ENCODE measurements at regions not wholly inside any gene's neighbourhood (a gene's known extent, or its start where the extent isn't known, plus 50 kb on each side); places are given as distances from the start of the nearest gene placed in this dataset.

GRCh38 chr14:26709019-26709418 lies 111.2 kb upstream of the NOVA1 start:
- H3K27me3 ChIP-seq (ENCODE audit: insufficient read depth, low read length): no peaks in the 10 kb centered on the region
- Mint-ChIP-seq H3K36me3 (ENCODE audit: low read depth, unreplicated experiment) (no peaks in the 10 kb centered on the region), H3K4me3 (ENCODE audit: unreplicated experiment) (no peak overlapping the region), H3K4me1 (ENCODE audit: low read depth, unreplicated experiment) (peaks cover 4% of the 10 kb centered on the region), H3K27me3 (ENCODE audit: low read depth, unreplicated experiment) (no peaks in the 10 kb centered on the region), H3K27ac (ENCODE audit: unreplicated experiment) (no peak overlapping the region), H3K9me3 (ENCODE audit: unreplicated experiment) (no peaks in the 10 kb centered on the region)
- no peaks in the 10 kb centered on the region for H4K20me1 ChIP-seq (ENCODE audit: insufficient read depth, low read length)
- FAIRE-seq: no peak
- H2AFZ ChIP-seq (ENCODE audit: low read depth, low read length): no peak overlapping the region
- no peak overlapping the region for H3K9ac ChIP-seq (ENCODE audit: low read length)
- no peak overlapping the region for H3K4me3 ChIP-seq (ENCODE audit: insufficient read depth, low read depth, low read length)
- H3K4me1 ChIP-seq (ENCODE audit: insufficient read depth, low read length): no peaks in the 10 kb centered on the region
- no peaks in the 10 kb centered on the region for H3K79me2 ChIP-seq (ENCODE audit: insufficient read depth, low read length)
- TF ChIP-seq EZH2 (IDR thresholded peaks at IDR 0.05; ENCODE audit: insufficient read depth, low read length) (no peak), CTCF (IDR thresholded peaks at IDR 0.05; ENCODE audit: insufficient read depth, low read depth, low read length) (no peak)
- no peaks in the 10 kb centered on the region for H3K36me3 ChIP-seq (ENCODE audit: insufficient read depth, low read length)
- H3K27ac ChIP-seq (ENCODE audit: low read depth, low read length): no peak overlapping the region
- DNase-seq (ENCODE audit: low read depth): peak; percentile 63
- peak overlapping the region; percentile 23 for H3K4me2 ChIP-seq (ENCODE audit: low read length)
- H3K9me3 ChIP-seq (ENCODE audit: insufficient read depth, low read depth, low read length): no peaks in the 10 kb centered on the region

DNA sequence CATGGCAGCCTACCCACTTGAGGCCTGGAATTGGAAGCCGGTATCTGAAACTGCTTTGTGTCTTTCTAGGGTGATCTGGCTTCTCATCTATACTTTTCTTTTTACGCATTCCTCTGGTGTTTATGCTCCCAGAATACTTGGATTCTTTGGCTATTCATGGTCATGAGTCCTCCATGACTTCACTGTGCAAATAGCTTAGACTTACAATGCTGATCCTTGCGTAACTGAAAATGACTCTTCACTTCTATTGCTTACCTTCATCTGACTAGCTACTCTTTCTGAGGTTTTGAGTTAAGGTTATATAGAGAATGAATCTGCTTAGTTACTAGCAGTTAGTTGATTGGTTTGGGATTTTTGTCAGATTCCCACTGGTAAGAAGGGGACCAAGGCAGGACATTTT lies 121.7 kb upstream of the NOVA1 start:
- no peaks in the 10 kb centered on the region for H4K20me1 ChIP-seq (ENCODE audit: insufficient read depth, low read length)
- no peak overlapping the region for H3K9ac ChIP-seq (ENCODE audit: low read length)
- no peak overlapping the region for H2AFZ ChIP-seq (ENCODE audit: low read depth, low read length)
- no peaks in the 10 kb centered on the region for H3K79me2 ChIP-seq (ENCODE audit: insufficient read depth, low read length)
- H3K27ac ChIP-seq (ENCODE audit: low read depth, low read length): peak overlapping the region; percentile 32
- no peaks in the 10 kb centered on the region for H3K27me3 ChIP-seq (ENCODE audit: insufficient read depth, low read length)
- FAIRE-seq: no peak
- peaks cover 6% of the 10 kb centered on the region for H3K4me1 Mint-ChIP-seq (ENCODE audit: low read depth, unreplicated experiment)
- peak; percentile 78 for DNase-seq (ENCODE audit: low read depth)
- H3K9me3 Mint-ChIP-seq (ENCODE audit: unreplicated experiment): no peaks in the 10 kb centered on the region
- no peaks in the 10 kb centered on the region for H3K36me3 ChIP-seq (ENCODE audit: insufficient read depth, low read length)
- H3K4me2 ChIP-seq (ENCODE audit: low read length): no peak overlapping the region
- H3K36me3 Mint-ChIP-seq (ENCODE audit: low read depth, unreplicated experiment): no peaks in the 10 kb centered on the region
- no peak overlapping the region for H3K4me3 Mint-ChIP-seq (ENCODE audit: unreplicated experiment)
- H3K9me3 ChIP-seq (ENCODE audit: insufficient read depth, low read depth, low read length): no peaks in the 10 kb centered on the region
- no peak overlapping the region for H3K4me3 ChIP-seq (ENCODE audit: insufficient read depth, low read depth, low read length)
- TF ChIP-seq CTCF (IDR thresholded peaks at IDR 0.05; ENCODE audit: insufficient read depth, low read depth, low read length) (no peak), EZH2 (IDR thresholded peaks at IDR 0.05; ENCODE audit: insufficient read depth, low read length) (no peak)
- H3K27me3 Mint-ChIP-seq (ENCODE audit: low read depth, unreplicated experiment): peaks cover 3% of the 10 kb centered on the region
- H3K27ac Mint-ChIP-seq (ENCODE audit: unreplicated experiment): peak overlapping the region; percentile 75
- no peaks in the 10 kb centered on the region for H3K4me1 ChIP-seq (ENCODE audit: insufficient read depth, low read length)

DNA sequence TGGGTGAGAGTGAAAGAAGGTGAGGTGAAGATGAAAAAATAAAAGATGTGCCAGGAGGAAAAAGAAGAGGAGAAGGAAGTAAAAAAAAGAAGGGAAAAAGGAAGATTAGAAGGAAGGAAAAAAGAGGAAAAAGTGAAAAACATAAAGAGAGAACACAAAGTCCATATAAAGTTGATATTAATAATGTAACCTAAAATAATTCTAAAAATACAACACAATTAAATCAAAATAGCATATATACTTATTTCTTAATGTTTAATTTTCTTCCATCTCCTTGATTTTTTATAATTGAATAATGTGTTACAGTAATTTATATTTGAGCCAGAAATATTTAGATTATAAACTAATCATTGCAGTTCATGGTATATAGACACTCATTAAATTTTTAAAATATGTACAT lies 124.4 kb upstream of the NOVA1 start:
- no peaks in the 10 kb centered on the region for H4K20me1 ChIP-seq (ENCODE audit: insufficient read depth, low read length)
- FAIRE-seq (no peak), DNase-seq (ENCODE audit: low read depth) (no peak)
- H3K9me3 Mint-ChIP-seq (ENCODE audit: unreplicated experiment): no peaks in the 10 kb centered on the region
- H3K27me3 ChIP-seq (ENCODE audit: insufficient read depth, low read length): no peaks in the 10 kb centered on the region
- H3K4me1 Mint-ChIP-seq (ENCODE audit: low read depth, unreplicated experiment): peaks cover 6% of the 10 kb centered on the region
- no peaks in the 10 kb centered on the region for H3K36me3 Mint-ChIP-seq (ENCODE audit: low read depth, unreplicated experiment)
- H3K79me2 ChIP-seq (ENCODE audit: insufficient read depth, low read length): no peaks in the 10 kb centered on the region
- H3K4me3 Mint-ChIP-seq (ENCODE audit: unreplicated experiment): no peak overlapping the region
- H3K9me3 ChIP-seq (ENCODE audit: insufficient read depth, low read depth, low read length): no peaks in the 10 kb centered on the region
- no peaks in the 10 kb centered on the region for H3K36me3 ChIP-seq (ENCODE audit: insufficient read depth, low read length)
- H3K27ac ChIP-seq (ENCODE audit: low read depth, low read length): no peak overlapping the region
- no peaks in the 10 kb centered on the region for H3K27me3 Mint-ChIP-seq (ENCODE audit: low read depth, unreplicated experiment)
- H2AFZ ChIP-seq (ENCODE audit: low read depth, low read length): no peak overlapping the region
- no peak overlapping the region for H3K9ac ChIP-seq (ENCODE audit: low read length)
- no peak overlapping the region for H3K27ac Mint-ChIP-seq (ENCODE audit: unreplicated experiment)
- no peaks in the 10 kb centered on the region for H3K4me1 ChIP-seq (ENCODE audit: insufficient read depth, low read length)
- no peak overlapping the region for H3K4me2 ChIP-seq (ENCODE audit: low read length)
- TF ChIP-seq CTCF (IDR thresholded peaks at IDR 0.05; ENCODE audit: insufficient read depth, low read depth, low read length): no peak
- TF ChIP-seq EZH2 (IDR thresholded peaks at IDR 0.05; ENCODE audit: insufficient read depth, low read length): no peak
- H3K4me3 ChIP-seq (ENCODE audit: insufficient read depth, low read depth, low read length): no peak overlapping the region
